Fibroblast of mammary gland (primary cell): ENCODE measurements at regions not wholly inside any gene's neighbourhood (a gene's known extent, or its start where the extent isn't known, plus 50 kb on each side); places are given as distances from the start of the nearest gene placed in this dataset.

Experiments
- DNase-seq: peaks from one replicate; pipeline ENCODE4 v3.0.0-alpha.2; 2010; ENCODE audit warnings: low read depth
- H3K4me3 ChIP-seq: 2 replicates; pipeline ENCODE4 v1.5.1; 2011; ENCODE audit warnings: low read depth, mild to moderate bottlenecking, low read length, moderate library complexity; ENCODE audit not compliant: control insufficient read depth
- CTCF ChIP-seq: conservative IDR thresholded peaks from 2 replicates; pipeline ENCODE4 v1.5.1; 2011; ENCODE audit warnings: low read depth, low read length, inconsistent platforms; ENCODE audit not compliant: control insufficient read depth, insufficient read depth

GRCh38 chr4:12689457-12689856, 794.7 kb downstream of the RAB28 start:
- no peak overlapping the region for H3K4me3 ChIP-seq
- no peak for TF ChIP-seq CTCF
- peak; percentile 7 for DNase-seq

- peak; percentile 3 for DNase-seq
- no peak overlapping the region for H3K4me3 ChIP-seq
- TF ChIP-seq CTCF = peak; percentile 27
Measured at GRCh38 chr4:12679217-12679616, 804.9 kb downstream of the RAB28 start.

GRCh38 chr4:12674184-12674583, 810.0 kb downstream of the RAB28 start:
- TF ChIP-seq CTCF = no peak
- no peak for DNase-seq
- H3K4me3 ChIP-seq = no peak overlapping the region

- no peak overlapping the region for H3K4me3 ChIP-seq
- no peak for TF ChIP-seq CTCF
- no peak for DNase-seq
Measured at GRCh38 chr4:12672303-12672702, 811.8 kb downstream of the RAB28 start.

- TF ChIP-seq CTCF = no peak
- DNase-seq = no peak
- H3K4me3 ChIP-seq = no peak overlapping the region
Measured at GRCh38 chr4:12658146-12658545, 826.0 kb downstream of the RAB28 start.

- DNase-seq = no peak
- no peak for TF ChIP-seq CTCF
Measured at GRCh38 chr4:12651876-12652275, 832.3 kb downstream of the RAB28 start.

GRCh38 chr4:12645732-12646131, 838.4 kb downstream of the RAB28 start:
- no peak for DNase-seq
- no peak for TF ChIP-seq CTCF
- no peak overlapping the region for H3K4me3 ChIP-seq

More at GRCh38 chr4:12651876-12652275, 832.3 kb downstream of the RAB28 start:
- no peak overlapping the region for H3K4me3 ChIP-seq
